ENCODE measurements at regions not wholly inside any gene's neighbourhood (a gene's known extent, or its start where the extent isn't known, plus 50 kb on each side); places are given as distances from the start of the nearest gene placed in this dataset.

DNA sequence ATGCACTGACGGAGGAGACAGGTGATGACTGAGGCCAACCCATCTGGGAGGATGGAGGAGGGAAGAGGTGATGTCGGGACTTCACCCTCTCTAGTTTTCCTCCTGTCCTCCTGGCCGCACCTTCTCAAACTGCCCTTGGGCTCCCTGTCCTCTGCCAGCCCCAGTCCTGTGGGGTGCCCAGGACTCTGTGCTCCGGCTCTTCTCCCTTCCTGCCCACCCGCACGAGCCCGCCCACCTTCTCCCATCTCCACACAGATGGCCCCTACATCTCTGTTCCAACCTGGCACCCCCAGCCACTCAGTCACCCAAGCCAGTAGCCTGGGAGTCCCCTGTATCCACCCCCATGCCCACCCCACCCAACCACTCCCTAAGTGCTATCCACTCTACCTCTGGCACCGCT is 206.7 kb upstream of the LINGO1 start:
- TF ChIP-seq, protein P1, sequence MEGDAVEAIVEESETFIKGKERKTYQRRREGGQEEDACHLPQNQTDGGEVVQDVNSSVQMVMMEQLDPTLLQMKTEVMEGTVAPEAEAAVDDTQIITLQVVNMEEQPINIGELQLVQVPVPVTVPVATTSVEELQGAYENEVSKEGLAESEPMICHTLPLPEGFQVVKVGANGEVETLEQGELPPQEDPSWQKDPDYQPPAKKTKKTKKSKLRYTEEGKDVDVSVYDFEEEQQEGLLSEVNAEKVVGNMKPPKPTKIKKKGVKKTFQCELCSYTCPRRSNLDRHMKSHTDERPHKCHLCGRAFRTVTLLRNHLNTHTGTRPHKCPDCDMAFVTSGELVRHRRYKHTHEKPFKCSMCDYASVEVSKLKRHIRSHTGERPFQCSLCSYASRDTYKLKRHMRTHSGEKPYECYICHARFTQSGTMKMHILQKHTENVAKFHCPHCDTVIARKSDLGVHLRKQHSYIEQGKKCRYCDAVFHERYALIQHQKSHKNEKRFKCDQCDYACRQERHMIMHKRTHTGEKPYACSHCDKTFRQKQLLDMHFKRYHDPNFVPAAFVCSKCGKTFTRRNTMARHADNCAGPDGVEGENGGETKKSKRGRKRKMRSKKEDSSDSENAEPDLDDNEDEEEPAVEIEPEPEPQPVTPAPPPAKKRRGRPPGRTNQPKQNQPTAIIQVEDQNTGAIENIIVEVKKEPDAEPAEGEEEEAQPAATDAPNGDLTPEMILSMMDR (IDR thresholded peaks at IDR 0.05), result no peak
- no peak for TF ChIP-seq EZH2 (IDR thresholded peaks at IDR 0.05; ENCODE audit: borderline replicate concordance, insufficient read depth, low read depth, low read length, poor library complexity, severe bottlenecking)

Data from B cell (primary cell).